ENCODE measurements at regions not wholly inside any gene's neighbourhood (a gene's known extent, or its start where the extent isn't known, plus 50 kb on each side); places are given as distances from the start of the nearest gene placed in this dataset.

DNA sequence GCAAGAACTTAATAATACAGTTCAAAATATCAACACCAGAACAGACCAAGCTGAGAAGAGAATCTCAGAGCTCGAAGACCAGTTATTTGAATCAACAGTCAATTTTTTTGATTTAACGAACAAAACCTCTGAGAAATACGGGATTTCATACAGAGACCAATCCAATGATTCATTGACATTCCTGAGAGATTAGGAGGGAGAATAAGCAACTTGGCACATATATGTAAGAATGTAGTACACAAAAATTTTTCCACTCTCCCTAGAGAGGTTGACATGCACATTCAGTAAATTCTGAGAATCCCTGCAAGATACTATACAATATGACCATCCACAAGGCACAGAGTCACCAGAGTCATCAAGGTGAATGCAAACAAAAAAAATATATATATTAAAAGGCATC is 1577.3 kb upstream of the C9orf72 start:
- no peak overlapping the region for H3K4me3 ChIP-seq (ENCODE audit: low read length, poor library complexity, severe bottlenecking)
- no peaks in the 10 kb centered on the region for H3K9me3 ChIP-seq (ENCODE audit: insufficient read depth, low read depth, low read length)
- no peaks in the 10 kb centered on the region for H3K9me2 ChIP-seq (replicated peaks; ENCODE audit: low read depth, low read length)
- no peaks in the 10 kb centered on the region for H3K36me3 ChIP-seq (ENCODE audit: insufficient read depth, low read length)
- no peak overlapping the region for H3K4me2 ChIP-seq (ENCODE audit: low read depth, low read length, poor library complexity, severe bottlenecking)
- TF ChIP-seq EZH2phosphoT487 (IDR thresholded peaks at IDR 0.05; ENCODE audit: borderline replicate concordance): no peak
- TF ChIP-seq, protein P1, sequence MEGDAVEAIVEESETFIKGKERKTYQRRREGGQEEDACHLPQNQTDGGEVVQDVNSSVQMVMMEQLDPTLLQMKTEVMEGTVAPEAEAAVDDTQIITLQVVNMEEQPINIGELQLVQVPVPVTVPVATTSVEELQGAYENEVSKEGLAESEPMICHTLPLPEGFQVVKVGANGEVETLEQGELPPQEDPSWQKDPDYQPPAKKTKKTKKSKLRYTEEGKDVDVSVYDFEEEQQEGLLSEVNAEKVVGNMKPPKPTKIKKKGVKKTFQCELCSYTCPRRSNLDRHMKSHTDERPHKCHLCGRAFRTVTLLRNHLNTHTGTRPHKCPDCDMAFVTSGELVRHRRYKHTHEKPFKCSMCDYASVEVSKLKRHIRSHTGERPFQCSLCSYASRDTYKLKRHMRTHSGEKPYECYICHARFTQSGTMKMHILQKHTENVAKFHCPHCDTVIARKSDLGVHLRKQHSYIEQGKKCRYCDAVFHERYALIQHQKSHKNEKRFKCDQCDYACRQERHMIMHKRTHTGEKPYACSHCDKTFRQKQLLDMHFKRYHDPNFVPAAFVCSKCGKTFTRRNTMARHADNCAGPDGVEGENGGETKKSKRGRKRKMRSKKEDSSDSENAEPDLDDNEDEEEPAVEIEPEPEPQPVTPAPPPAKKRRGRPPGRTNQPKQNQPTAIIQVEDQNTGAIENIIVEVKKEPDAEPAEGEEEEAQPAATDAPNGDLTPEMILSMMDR (conservative IDR thresholded peaks at IDR 0.05; ENCODE audit: low read length): no peak
- H3K27me3 ChIP-seq (ENCODE audit: insufficient read depth, low read length, poor library complexity, severe bottlenecking): no peaks in the 10 kb centered on the region
- no peak overlapping the region for H2AFZ ChIP-seq (ENCODE audit: low read length)
- no peaks in the 10 kb centered on the region for H3K4me1 ChIP-seq (ENCODE audit: insufficient read depth, low read length, poor library complexity, severe bottlenecking)
- no peaks in the 10 kb centered on the region for H4K20me1 ChIP-seq (ENCODE audit: insufficient read depth, low read length, poor library complexity, severe bottlenecking)
- H3K9ac ChIP-seq (ENCODE audit: low read depth, low read length, poor library complexity, severe bottlenecking): no peak overlapping the region
- no peaks in the 10 kb centered on the region for H3K79me2 ChIP-seq (ENCODE audit: insufficient read depth, low read length)
- H3F3A ChIP-seq (ENCODE audit: low read depth): no peaks in the 10 kb centered on the region

DNA sequence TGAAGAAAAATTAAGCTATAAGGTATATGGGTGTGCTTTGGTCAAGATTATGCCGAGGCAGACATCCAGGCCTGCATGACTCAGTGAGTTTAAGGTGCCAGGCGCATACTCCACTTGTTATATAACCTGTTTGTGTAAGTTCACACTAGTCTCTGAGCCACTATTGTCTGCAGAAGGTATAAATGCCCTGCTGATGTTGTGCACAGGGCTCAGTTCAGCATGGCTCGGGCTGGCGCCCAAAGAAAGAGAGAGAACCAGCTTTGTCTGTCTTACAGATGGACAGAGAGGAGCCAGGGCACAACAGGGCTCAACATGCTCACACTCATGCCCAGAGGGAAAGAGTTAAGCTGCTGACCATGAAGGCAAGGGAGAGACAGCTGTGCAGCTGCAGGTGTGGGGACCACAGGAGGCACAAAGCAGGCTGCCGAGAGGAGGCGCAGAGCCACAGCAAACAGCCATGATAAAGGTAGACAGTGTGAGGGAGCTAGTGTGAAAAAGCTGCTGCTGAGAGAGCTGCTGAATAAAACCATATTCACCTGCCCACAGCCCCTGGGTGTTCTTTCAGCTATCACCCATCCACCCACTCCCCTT is 1587.6 kb upstream of the C9orf72 start:
- Histone ChIP-seq H4K20me1 (ENCODE audit: insufficient read depth, low read length, poor library complexity, severe bottlenecking) (no peaks in the 10 kb centered on the region), H3K4me1 (ENCODE audit: insufficient read depth, low read length, poor library complexity, severe bottlenecking) (no peaks in the 10 kb centered on the region), H3K27me3 (ENCODE audit: insufficient read depth, low read length, poor library complexity, severe bottlenecking) (no peaks in the 10 kb centered on the region), H3K79me2 (ENCODE audit: insufficient read depth, low read length) (no peaks in the 10 kb centered on the region), H3K4me3 (ENCODE audit: low read length, poor library complexity, severe bottlenecking) (no peak overlapping the region), H3K4me2 (ENCODE audit: low read depth, low read length, poor library complexity, severe bottlenecking) (no peak overlapping the region), H3K36me3 (ENCODE audit: insufficient read depth, low read length) (no peaks in the 10 kb centered on the region), H3K9me2 (replicated peaks; ENCODE audit: low read depth, low read length) (no peaks in the 10 kb centered on the region), H3K9me3 (ENCODE audit: insufficient read depth, low read depth, low read length) (no peaks in the 10 kb centered on the region), H2AFZ (ENCODE audit: low read length) (no peak overlapping the region), H3F3A (ENCODE audit: low read depth) (no peaks in the 10 kb centered on the region), H3K9ac (ENCODE audit: low read depth, low read length, poor library complexity, severe bottlenecking) (no peak overlapping the region)
- TF ChIP-seq, protein P1 (conservative IDR thresholded peaks at IDR 0.05; ENCODE audit: low read length): no peak
- TF ChIP-seq EZH2phosphoT487 (IDR thresholded peaks at IDR 0.05; ENCODE audit: borderline replicate concordance): no peak

DNA sequence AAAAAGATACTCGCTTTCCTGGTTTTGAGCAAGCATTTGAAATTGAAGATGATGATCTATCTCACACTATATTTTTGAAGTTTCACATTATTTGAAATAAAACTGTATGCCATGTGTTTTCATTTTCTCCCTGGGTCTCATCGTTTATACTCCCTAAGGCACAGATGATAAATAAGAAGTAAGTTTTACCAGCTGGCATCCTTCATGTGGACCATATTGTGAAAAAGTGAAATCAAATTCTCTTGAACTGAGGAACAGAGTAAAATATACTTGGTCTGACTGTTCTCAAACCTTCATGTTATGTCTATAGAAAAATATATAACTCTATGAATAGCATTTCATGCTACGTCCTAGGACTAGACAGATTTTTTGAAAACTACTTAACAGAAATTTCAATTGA is 1600.9 kb upstream of the C9orf72 start:
- H3K27me3 ChIP-seq (ENCODE audit: insufficient read depth, low read length, poor library complexity, severe bottlenecking): no peaks in the 10 kb centered on the region
- H3K9ac ChIP-seq (ENCODE audit: low read depth, low read length, poor library complexity, severe bottlenecking): no peak overlapping the region
- no peaks in the 10 kb centered on the region for H3K4me1 ChIP-seq (ENCODE audit: insufficient read depth, low read length, poor library complexity, severe bottlenecking)
- no peak overlapping the region for H3K4me2 ChIP-seq (ENCODE audit: low read depth, low read length, poor library complexity, severe bottlenecking)
- no peaks in the 10 kb centered on the region for H3K79me2 ChIP-seq (ENCODE audit: insufficient read depth, low read length)
- no peak overlapping the region for H3K4me3 ChIP-seq (ENCODE audit: low read length, poor library complexity, severe bottlenecking)
- H3K9me2 ChIP-seq (replicated peaks; ENCODE audit: low read depth, low read length): no peaks in the 10 kb centered on the region
- H2AFZ ChIP-seq (ENCODE audit: low read length): no peak overlapping the region
- H3K36me3 ChIP-seq (ENCODE audit: insufficient read depth, low read length): no peaks in the 10 kb centered on the region
- H3F3A ChIP-seq (ENCODE audit: low read depth): no peaks in the 10 kb centered on the region
- TF ChIP-seq, protein P1 (conservative IDR thresholded peaks at IDR 0.05; ENCODE audit: low read length): no peak
- no peak for TF ChIP-seq EZH2phosphoT487 (IDR thresholded peaks at IDR 0.05; ENCODE audit: borderline replicate concordance)
- no peaks in the 10 kb centered on the region for H3K9me3 ChIP-seq (ENCODE audit: insufficient read depth, low read depth, low read length)
- H4K20me1 ChIP-seq (ENCODE audit: insufficient read depth, low read length, poor library complexity, severe bottlenecking): no peaks in the 10 kb centered on the region

Measured in Loucy (cell line).